Choroid plexus epithelial cell (primary cell): ENCODE measurements at regions not wholly inside any gene's neighbourhood (a gene's known extent, or its start where the extent isn't known, plus 50 kb on each side); places are given as distances from the start of the nearest gene placed in this dataset.

Experiments
- DNase-seq: peaks from one replicate; pipeline ENCODE4 v3.0.0-alpha.2; 2010; ENCODE audit warnings: low read depth
- H3K4me3 ChIP-seq: 2 replicates; pipeline ENCODE4 v1.5.1; 2011; ENCODE audit warnings: low read depth, mild to moderate bottlenecking, control low read depth, low read length, moderate library complexity
- CTCF ChIP-seq: conservative IDR thresholded peaks from 2 replicates; pipeline ENCODE4 v1.5.1; 2011; ENCODE audit warnings: low read depth, mild to moderate bottlenecking, control low read depth, inconsistent platforms, low read length, moderate library complexity

DNA sequence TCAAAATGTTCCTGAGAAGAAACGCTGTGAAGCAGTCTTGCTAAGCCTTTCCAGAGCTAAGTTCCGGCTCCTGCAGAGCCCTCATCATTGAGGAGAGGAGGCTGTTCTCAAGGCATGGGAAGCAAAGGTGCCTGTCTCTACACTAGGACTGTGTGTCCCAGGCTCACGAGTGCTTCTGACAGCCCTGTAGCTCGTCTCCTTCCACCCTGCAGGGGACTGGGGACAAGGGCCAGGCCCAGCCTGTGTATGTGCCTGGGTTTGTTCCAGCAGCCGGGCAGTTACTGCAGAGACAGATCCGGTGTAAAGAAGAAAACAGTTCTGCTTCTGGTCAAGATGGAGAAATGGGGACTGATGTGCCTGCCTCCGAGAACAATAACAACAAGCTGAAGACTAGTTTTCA is 156.0 kb downstream of the ENGASE start:
- TF ChIP-seq CTCF = no peak
- no peak overlapping the region for H3K4me3 ChIP-seq
- no peak for DNase-seq

DNA sequence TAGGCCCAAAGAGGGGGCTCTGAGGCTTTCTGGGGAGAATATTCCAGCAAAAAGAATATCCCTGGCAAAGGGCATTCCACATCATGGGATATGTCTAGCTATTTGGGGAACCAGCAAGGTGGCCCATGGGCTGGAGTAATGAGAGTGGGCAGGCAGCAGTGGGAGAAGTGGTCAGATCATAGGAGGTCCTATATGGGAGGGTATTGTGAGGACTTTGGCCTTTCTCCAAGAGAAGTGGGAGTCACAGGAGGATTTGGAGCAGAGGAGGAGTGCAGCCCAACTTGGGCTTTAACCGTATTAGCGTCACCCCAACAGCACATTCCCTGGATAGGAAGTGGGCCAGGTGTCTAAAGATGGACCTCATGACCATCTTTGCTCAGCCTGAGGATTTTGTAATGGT is 151.4 kb downstream of the ENGASE start:
- no peak for DNase-seq
- no peak overlapping the region for H3K4me3 ChIP-seq
- TF ChIP-seq CTCF = no peak

DNA sequence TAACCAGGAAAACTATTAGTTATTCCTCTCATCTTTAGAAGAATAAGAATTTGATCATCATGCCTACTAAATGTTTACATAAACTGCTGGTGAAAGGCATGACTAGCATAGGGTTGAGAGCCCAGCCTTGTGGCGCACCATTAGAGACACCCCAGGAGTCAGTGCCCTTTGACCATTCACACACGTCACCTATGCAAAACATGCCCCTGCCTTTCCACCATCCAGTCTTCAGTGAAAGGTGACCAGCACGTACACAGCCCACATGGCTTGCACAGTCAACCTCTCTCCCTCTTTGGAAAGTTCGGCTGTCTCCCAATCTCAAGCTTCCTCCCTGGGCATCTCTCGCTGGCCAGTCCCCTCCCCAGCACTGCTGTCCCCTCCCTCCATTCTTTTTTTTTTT is 150.3 kb downstream of the ENGASE start:
- TF ChIP-seq CTCF = no peak
- DNase-seq = no peak
- H3K4me3 ChIP-seq = no peak overlapping the region

- H3K4me3 ChIP-seq = no peak overlapping the region
- TF ChIP-seq CTCF = no peak
- no peak for DNase-seq
These were observed 149.9 kb downstream of the ENGASE start for GRCh38 chr17:79224476-79224875.

DNA sequence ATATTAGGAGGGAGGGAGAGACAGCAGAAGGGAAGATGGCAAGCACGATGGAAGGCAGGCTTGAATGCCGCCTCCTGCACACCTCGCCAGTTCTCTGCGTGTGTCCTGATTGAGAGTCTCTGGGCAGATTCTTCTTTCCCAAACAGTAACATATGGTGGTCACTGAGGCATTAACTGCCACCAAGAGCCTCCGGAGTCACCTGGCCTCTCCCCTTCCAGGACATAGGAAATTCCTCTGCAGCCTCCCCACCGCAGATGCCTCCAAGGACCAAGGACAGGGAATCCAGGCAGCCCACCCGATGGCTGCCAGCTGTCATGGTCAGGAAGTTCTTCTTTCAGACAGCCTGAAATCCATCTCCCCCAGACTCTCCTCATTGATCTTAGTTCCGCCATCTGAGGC is 149.3 kb downstream of the ENGASE start:
- TF ChIP-seq CTCF = no peak
- H3K4me3 ChIP-seq = no peak overlapping the region
- no peak for DNase-seq

DNA sequence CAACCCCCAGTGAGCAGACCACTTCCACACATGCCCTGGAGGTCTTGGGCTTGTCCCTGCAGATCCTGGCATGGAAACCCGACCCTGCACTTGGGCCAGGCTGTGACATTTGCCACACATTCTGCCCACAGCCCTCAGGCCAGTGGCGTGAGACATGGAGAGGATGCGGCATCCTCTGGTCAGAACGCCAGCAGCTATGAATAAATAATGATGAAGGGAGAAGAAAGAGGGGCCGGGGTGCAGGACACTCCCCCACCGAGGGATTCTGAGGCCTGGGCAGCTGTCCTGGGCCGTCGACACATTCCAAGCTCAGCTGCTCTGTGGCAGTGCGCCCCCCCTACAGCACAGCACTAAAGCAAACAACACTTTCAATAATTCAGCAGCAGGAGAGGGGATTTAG is 148.8 kb downstream of the ENGASE start:
- no peak overlapping the region for H3K4me3 ChIP-seq
- no peak for DNase-seq
- TF ChIP-seq CTCF = no peak

GRCh38 chr17:79221597-79221996 is 147.0 kb downstream of the ENGASE start:
- DNase-seq = no peak
- no peak overlapping the region for H3K4me3 ChIP-seq
- no peak for TF ChIP-seq CTCF
